HG03354 (cell line): ENCODE measurements at regions not wholly inside any gene's neighbourhood (a gene's known extent, or its start where the extent isn't known, plus 50 kb on each side); places are given as distances from the start of the nearest gene placed in this dataset.
A peak's percentile ranks its signal among the peaks of the same experiment; 100 is the strongest.

ENCODE experiments used
- ATAC-seq: cut with Tn5 transposase; IDR thresholded peaks from one replicate; pipeline ENCODE4 v1.9.1; 2021; ENCODE audit warnings: mild to moderate bottlenecking; ENCODE audit not compliant: unreplicated experiment, poor library complexity, severe bottlenecking

GRCh38 chr14:22513066-22513812 lies 75.8 kb downstream of the DAD1 start:
- no peak for ATAC-seq

- no peak for ATAC-seq
These were observed 76.8 kb downstream of the DAD1 start for GRCh38 chr14:22512106-22512814.

GRCh38 chr14:22510527-22511110 lies 78.4 kb downstream of the DAD1 start:
- no peak for ATAC-seq

- no peak for ATAC-seq
These were observed 79.2 kb downstream of the DAD1 start for GRCh38 chr14:22509751-22510300.

GRCh38 chr14:22509036-22509709 lies 79.9 kb downstream of the DAD1 start:
- no peak for ATAC-seq

GRCh38 chr14:22508662-22509035 lies 80.4 kb downstream of the DAD1 start:
- no peak for ATAC-seq

- no peak for ATAC-seq
These were observed 80.9 kb downstream of the DAD1 start for GRCh38 chr14:22508150-22508457.

- ATAC-seq: no peak
These were observed 82.2 kb downstream of the DAD1 start for GRCh38 chr14:22506778-22507351.

- ATAC-seq: no peak
These were observed 82.7 kb downstream of the DAD1 start for GRCh38 chr14:22506378-22506710.

- peak; percentile 30 for ATAC-seq
These were observed 83.2 kb downstream of the DAD1 start for GRCh38 chr14:22505697-22506377.

GRCh38 chr14:22505309-22505696 lies 83.7 kb downstream of the DAD1 start:
- ATAC-seq: peak; percentile 2

GRCh38 chr14:22502551-22502950 lies 86.5 kb downstream of the DAD1 start:
- no peak for ATAC-seq

GRCh38 chr14:22502007-22502406 lies 87.0 kb downstream of the DAD1 start:
- no peak for ATAC-seq

- ATAC-seq: no peak
These were observed 87.9 kb downstream of the DAD1 start for GRCh38 chr14:22500954-22501726.

GRCh38 chr14:22500525-22500924 lies 88.5 kb downstream of the DAD1 start:
- ATAC-seq: no peak

GRCh38 chr14:22497671-22498093 lies 91.3 kb downstream of the DAD1 start:
- no peak for ATAC-seq

GRCh38 chr14:22497144-22497423 lies 91.9 kb downstream of the DAD1 start:
- peak; percentile 31 for ATAC-seq

GRCh38 chr14:22494486-22495135 lies 94.4 kb downstream of the DAD1 start:
- ATAC-seq: no peak

- ATAC-seq: no peak
These were observed 95.3 kb downstream of the DAD1 start for GRCh38 chr14:22493753-22494152.
